ENCODE measurements at regions not wholly inside any gene's neighbourhood (a gene's known extent, or its start where the extent isn't known, plus 50 kb on each side); places are given as distances from the start of the nearest gene placed in this dataset.

GRCh38 chr11:11215058-11215815 is 137.8 kb downstream of the CSNK2A3 start:
- no peak for TF ChIP-seq REST (IDR thresholded peaks at IDR 0.05; ENCODE audit: low read depth)
- no peak for TF ChIP-seq JUND (IDR thresholded peaks at IDR 0.05)
- TF ChIP-seq CTCF (IDR thresholded peaks at IDR 0.05 in 2 of 3, conservative IDR thresholded peaks at IDR 0.05 in 1 of 3; ENCODE audit: borderline replicate concordance in 1 of 3, insufficient read depth in 1 of 3, low read depth in 2 of 3, low read length in 2 of 3) = no peak
- TF ChIP-seq POLR2A (IDR thresholded peaks at IDR 0.05; ENCODE audit: borderline replicate concordance, extremely low read depth, insufficient read depth, insufficient read length) = no peak
- TF ChIP-seq CEBPB (IDR thresholded peaks at IDR 0.05; ENCODE audit: low read depth) = no peak
- TF ChIP-seq EGR1 (IDR thresholded peaks at IDR 0.05; ENCODE audit: low read depth) = no peak
- TF ChIP-seq ZNF274 (IDR thresholded peaks at IDR 0.05; ENCODE audit: low read depth, low read length) = no peak
- no peak for TF ChIP-seq EZH2 (IDR thresholded peaks at IDR 0.05)
- no peak for TF ChIP-seq SP1 (IDR thresholded peaks at IDR 0.05; ENCODE audit: low read depth)
- no peak for TF ChIP-seq YY1 (IDR thresholded peaks at IDR 0.05; ENCODE audit: extremely low read depth, insufficient replicate concordance, low read depth, low read length)

All from HCT116 (cell line).